ENCODE measurements at regions not wholly inside any gene's neighbourhood (a gene's known extent, or its start where the extent isn't known, plus 50 kb on each side); places are given as distances from the start of the nearest gene placed in this dataset.
"Not testable (repeated sequence)": the region's sequence is repeated elsewhere in the genome, so short reads cannot be mapped to it uniquely, and the experiment has no call there.

GRCh38 chrX:143455046-143455445 is 62.2 kb downstream of the SPANXN3 start:
- no peak for DNase-seq

GRCh38 chrX:143437439-143437838 is 79.8 kb downstream of the SPANXN3 start:
- no peak for DNase-seq

GRCh38 chrX:143435916-143436315 is 81.4 kb downstream of the SPANXN3 start:
- DNase-seq = peak in 3 of 56 donors; percentile 0

GRCh38 chrX:143429811-143430210 is 87.5 kb downstream of the SPANXN3 start:
- no peak for DNase-seq

- no peak for DNase-seq
Measured at GRCh38 chrX:143429131-143429530, 88.1 kb downstream of the SPANXN3 start.

GRCh38 chrX:143401160-143401559 is 116.1 kb downstream of the SPANXN3 start:
- DNase-seq = no peak

- no peak for DNase-seq
Measured at GRCh38 chrX:143378851-143379250, 138.4 kb downstream of the SPANXN3 start.

GRCh38 chrX:143363419-143363818 is 153.9 kb downstream of the SPANXN3 start:
- no peak for DNase-seq

GRCh38 chrX:143340190-143340589 is 177.1 kb downstream of the SPANXN3 start:
- no peak for DNase-seq

GRCh38 chrX:143336261-143336660 is 181.0 kb downstream of the SPANXN3 start:
- DNase-seq = no peak

- no peak for DNase-seq
Measured at GRCh38 chrX:143319526-143319925, 197.7 kb downstream of the SPANXN3 start.

- not testable (repeated sequence) for DNase-seq
Measured at GRCh38 chrX:143318857-143319256, 198.4 kb downstream of the SPANXN3 start.

GRCh38 chrX:143306991-143307937 is 210.0 kb downstream of the SPANXN3 start:
- DNase-seq = no peak

- no peak for DNase-seq
Measured at GRCh38 chrX:143304518-143304917, 212.8 kb downstream of the SPANXN3 start.

- no peak for DNase-seq
Measured at GRCh38 chrX:143304025-143304424, 213.2 kb downstream of the SPANXN3 start.

GRCh38 chrX:143298663-143299241 is 218.5 kb downstream of the SPANXN3 start:
- DNase-seq = no peak

GRCh38 chrX:143296521-143296920 is 220.8 kb downstream of the SPANXN3 start:
- no peak for DNase-seq

- DNase-seq = no peak
Measured at GRCh38 chrX:143287236-143287635, 230.0 kb downstream of the SPANXN3 start.

GRCh38 chrX:143270317-143270716 is 244.6 kb downstream of the SPANXN4 start:
- no peak for DNase-seq

GRCh38 chrX:143244593-143244992 is 218.9 kb downstream of the SPANXN4 start:
- not testable (repeated sequence) for DNase-seq

GRCh38 chrX:143240658-143241057 is 214.9 kb downstream of the SPANXN4 start:
- no peak for DNase-seq

GRCh38 chrX:143231492-143231891 is 205.8 kb downstream of the SPANXN4 start:
- DNase-seq = no peak

GRCh38 chrX:143228600-143228999 is 202.9 kb downstream of the SPANXN4 start:
- DNase-seq = not testable (repeated sequence)

Data from nucleus accumbens (tissue), 56 donors.